Kidney epithelial cell (primary cell): ENCODE measurements at regions not wholly inside any gene's neighbourhood (a gene's known extent, or its start where the extent isn't known, plus 50 kb on each side); places are given as distances from the start of the nearest gene placed in this dataset.

Experiments
- DNase-seq: peaks from one replicate; pipeline ENCODE4 v3.0.0-alpha.2; 2010; ENCODE audit warnings: low read depth
- H3K27me3 ChIP-seq: 2 replicates; pipeline ENCODE4 v1.6.0; 2011; ENCODE audit warnings: low read length; ENCODE audit not compliant: control insufficient read depth, insufficient read depth
- H3K36me3 ChIP-seq: 2 replicates; pipeline ENCODE4 v1.5.1; 2011; ENCODE audit warnings: low read length; ENCODE audit not compliant: control insufficient read depth, insufficient read depth
- H3K4me3 ChIP-seq: 2 replicates; pipeline ENCODE4 v1.5.1; 2011; ENCODE audit warnings: low read depth, mild to moderate bottlenecking, control low read depth, low read length
- CTCF ChIP-seq: IDR thresholded peaks from 2 replicates; pipeline ENCODE4 v1.5.1; 2011; ENCODE audit warnings: mild to moderate bottlenecking, moderate library complexity, low read length, control low read depth, inconsistent platforms; ENCODE audit not compliant: insufficient read depth, poor library complexity, severe bottlenecking

- DNase-seq, result no peak
- Histone ChIP-seq H3K4me3 (no peak overlapping the region), H3K36me3 (no peaks in the 10 kb centered on the region), H3K27me3 (no peaks in the 10 kb centered on the region)
- TF ChIP-seq CTCF, result no peak
Observed at GRCh38 chr3:187849016-187849654, 103.9 kb upstream of the BCL6 start.

GRCh38 chr3:187850258-187850921 is 105.1 kb upstream of the BCL6 start:
- no peaks in the 10 kb centered on the region for H3K27me3 ChIP-seq
- DNase-seq, result no peak
- no peaks in the 10 kb centered on the region for H3K36me3 ChIP-seq
- H3K4me3 ChIP-seq, result no peak overlapping the region
- TF ChIP-seq CTCF, result no peak

GRCh38 chr3:187852842-187853730 is 107.8 kb upstream of the BCL6 start:
- H3K4me3 ChIP-seq, result no peak overlapping the region
- H3K27me3 ChIP-seq, result no peaks in the 10 kb centered on the region
- TF ChIP-seq CTCF, result no peak
- no peaks in the 10 kb centered on the region for H3K36me3 ChIP-seq
- no peak for DNase-seq

- TF ChIP-seq CTCF, result no peak
- no peaks in the 10 kb centered on the region for H3K27me3 ChIP-seq
- DNase-seq, result no peak
- H3K4me3 ChIP-seq, result no peak overlapping the region
- H3K36me3 ChIP-seq, result no peaks in the 10 kb centered on the region
Observed at GRCh38 chr3:187855131-187855530, 109.9 kb upstream of the BCL6 start.

GRCh38 chr3:187856555-187856954 is 111.3 kb upstream of the BCL6 start:
- Histone ChIP-seq H3K4me3 (no peak overlapping the region), H3K27me3 (no peaks in the 10 kb centered on the region), H3K36me3 (no peaks in the 10 kb centered on the region)
- no peak for DNase-seq
- no peak for TF ChIP-seq CTCF
